ENCODE measurements at regions not wholly inside any gene's neighbourhood (a gene's known extent, or its start where the extent isn't known, plus 50 kb on each side); places are given as distances from the start of the nearest gene placed in this dataset.

DNA sequence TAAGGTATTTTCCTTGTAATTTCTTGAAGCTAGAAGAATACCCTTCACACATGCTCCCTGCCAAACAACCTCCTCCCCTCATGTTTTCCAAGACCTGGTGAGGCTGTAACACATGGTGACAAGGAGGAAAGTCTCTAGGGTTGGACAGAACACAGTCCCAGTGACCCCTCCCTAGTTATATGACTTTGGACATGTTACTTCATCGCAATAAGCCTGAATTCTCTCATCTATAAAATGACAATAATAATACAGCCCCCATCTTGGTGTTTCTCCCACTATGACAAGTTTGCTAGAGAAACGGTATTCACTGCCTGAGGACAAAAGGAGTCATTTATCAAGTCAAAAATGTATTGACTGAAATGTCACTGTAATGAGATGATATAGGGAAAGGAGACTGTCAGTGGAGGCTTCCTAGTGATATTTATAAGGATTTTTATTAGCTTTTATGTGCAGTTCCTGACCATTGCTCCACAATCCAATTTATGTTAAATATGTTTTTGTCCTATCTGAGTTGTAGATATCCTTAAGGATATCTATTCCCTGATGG lies 464.4 kb downstream of the SUCLG1 start:
- TF ChIP-seq POLR2A (IDR thresholded peaks at IDR 0.05; ENCODE audit: low read length) = no peak
- TF ChIP-seq GATA1 (IDR thresholded peaks at IDR 0.05; ENCODE audit: low read depth, low read length) = no peak
